GM21528 (cell line): ENCODE measurements at regions not wholly inside any gene's neighbourhood (a gene's known extent, or its start where the extent isn't known, plus 50 kb on each side); places are given as distances from the start of the nearest gene placed in this dataset.
A peak's percentile ranks its signal among the peaks of the same experiment; 100 is the strongest.
"Not testable (repeated sequence)": the region's sequence is repeated elsewhere in the genome, so short reads cannot be mapped to it uniquely, and the experiment has no call there.

Experiments
- ATAC-seq: cut with Tn5 transposase; IDR thresholded peaks from one replicate; pipeline ENCODE4 v1.9.1; 2021; ENCODE audit warnings: mild to moderate bottlenecking, moderate library complexity; ENCODE audit not compliant: unreplicated experiment, low FRiP score

GRCh38 chr13:54004026-54004699 lies 975.5 kb downstream of the OLFM4 start:
- no peak for ATAC-seq

- ATAC-seq = no peak
Measured at GRCh38 chr13:54016542-54016941, 987.9 kb downstream of the OLFM4 start.

- ATAC-seq = no peak
Measured at GRCh38 chr13:54018485-54018884, 989.9 kb downstream of the OLFM4 start.

GRCh38 chr13:54029226-54029625 lies 1000.6 kb downstream of the OLFM4 start:
- ATAC-seq = peak; percentile 99

- ATAC-seq = no peak
Measured at GRCh38 chr13:54029720-54030119, 1001.1 kb downstream of the OLFM4 start.

- ATAC-seq = no peak
Measured at GRCh38 chr13:54033323-54033861, 1004.8 kb downstream of the OLFM4 start.

- no peak for ATAC-seq
Measured at GRCh38 chr13:54034047-54034446, 1005.4 kb downstream of the OLFM4 start.

- ATAC-seq = not testable (repeated sequence)
Measured at GRCh38 chr13:54057416-54057815, 1028.8 kb downstream of the OLFM4 start.

- ATAC-seq = not testable (repeated sequence)
Measured at GRCh38 chr13:54069958-54070357, 1041.3 kb downstream of the OLFM4 start.

GRCh38 chr13:54077569-54077968 lies 1049.0 kb downstream of the OLFM4 start:
- ATAC-seq = no peak

- no peak for ATAC-seq
Measured at GRCh38 chr13:54078271-54078870, 1049.8 kb downstream of the OLFM4 start.

GRCh38 chr13:54082309-54082708 lies 1053.7 kb downstream of the OLFM4 start:
- not testable (repeated sequence) for ATAC-seq

GRCh38 chr13:54091884-54092283 lies 1063.3 kb downstream of the OLFM4 start:
- ATAC-seq = no peak

GRCh38 chr13:54092686-54093085 lies 1064.1 kb downstream of the OLFM4 start:
- ATAC-seq = no peak

GRCh38 chr13:54110597-54110996 lies 1082.0 kb downstream of the OLFM4 start:
- no peak for ATAC-seq

- ATAC-seq = no peak
Measured at GRCh38 chr13:54124700-54125099, 1096.1 kb downstream of the OLFM4 start.

- ATAC-seq = not testable (repeated sequence)
Measured at GRCh38 chr13:54130931-54131330, 1102.3 kb downstream of the OLFM4 start.

- ATAC-seq = not testable (repeated sequence)
Measured at GRCh38 chr13:54131433-54131832, 1102.8 kb downstream of the OLFM4 start.

- not testable (repeated sequence) for ATAC-seq
Measured at GRCh38 chr13:54132127-54132526, 1103.5 kb downstream of the OLFM4 start.

- ATAC-seq = not testable (repeated sequence)
Measured at GRCh38 chr13:54132720-54133119, 1104.1 kb downstream of the OLFM4 start.

GRCh38 chr13:54133746-54134145 lies 1105.1 kb downstream of the OLFM4 start:
- no peak for ATAC-seq

- no peak for ATAC-seq
Measured at GRCh38 chr13:54144828-54145227, 1116.2 kb downstream of the OLFM4 start.
